SK-N-SH (cell line): ENCODE measurements at regions not wholly inside any gene's neighbourhood (a gene's known extent, or its start where the extent isn't known, plus 50 kb on each side); places are given as distances from the start of the nearest gene placed in this dataset.

Experiments used
- CTCF ChIA-PET: fragments of 300-600, 350-600 bp; formaldehyde crosslinking; extraction: SDS; loops from one replicate; lab custom pipeline; 2021; lab: Yijun Ruan, JAX
- POLR2A ChIA-PET: fragments of 350-600 bp; sonication (Branson Sonifier 250); formaldehyde crosslinking; extraction: SDS; loops from one replicate; lab custom pipeline; 2020; ENCODE audit warnings: antibody characterized with exemption, inconsistent platforms; lab: Yijun Ruan, JAX
- DNase-seq: peaks from one replicate; pipeline ENCODE4 v3.0.0; 2012
- H2AFZ ChIP-seq: fragments of 200-600 bp; sonication (generic); 2 replicates; pipeline ENCODE4 v1.8.1; 2016; ENCODE audit warnings: antibody characterized with exemption, mild to moderate bottlenecking, low read depth
- H3F3A ChIP-seq: fragments of 200-600 bp; sonication (generic); replicated peaks from 2 replicates; pipeline ENCODE3; 2016; ENCODE audit warnings: antibody characterized with exemption, mild to moderate bottlenecking; ENCODE audit not compliant: insufficient read depth
- H3K27ac ChIP-seq, 2 experiments: fragments of 200-500 bp in 1 of 2; fragments of 200-600 bp in 1 of 2; sonication (Bioruptor generic) in 1 of 2; sonication (generic), shearing (Covaris generic) in 1 of 2; 2 replicates each; pipeline versions ENCODE4 v1.5.1 to v1.6.1; 2014 to 2016; ENCODE audit warnings: low read depth in 2 of 2, inconsistent platforms in 1 of 2, low read length in 1 of 2, mild to moderate bottlenecking in 1 of 2, mixed read lengths in 1 of 2
- H3K27me3 ChIP-seq: fragments of 200-600 bp; sonication (generic), shearing (Covaris generic); 2 replicates; pipeline ENCODE4 v1.6.1; 2016; ENCODE audit warnings: mixed run types; ENCODE audit not compliant: insufficient read depth
- H3K36me3 ChIP-seq, 2 experiments: fragments of 200-500 bp in 1 of 2; fragments of 200-600 bp in 1 of 2; sonication (Bioruptor generic) in 1 of 2; sonication (generic) in 1 of 2; replicated peaks in 1 of 2; 2 replicates each; pipeline versions ENCODE3 to v1.5.1; 2014 to 2016; ENCODE audit warnings: low read length in 1 of 2, mild to moderate bottlenecking in 1 of 2; ENCODE audit not compliant: insufficient read depth in 2 of 2, control insufficient read depth in 1 of 2
- H3K4me1 ChIP-seq, 2 experiments: fragments of 200-500 bp in 1 of 2; fragments of 200-600 bp in 1 of 2; sonication (Bioruptor generic) in 1 of 2; sonication (generic), shearing (Covaris generic) in 1 of 2; 2 replicates each; pipeline versions ENCODE4 v1.5.1 to v1.6.1; 2014 to 2016; ENCODE audit warnings: low read depth in 1 of 2, low read length in 1 of 2, mixed run types in 1 of 2; ENCODE audit not compliant: insufficient read depth in 2 of 2, control insufficient read depth in 1 of 2
- H3K4me2 ChIP-seq: fragments of 200-600 bp; sonication (generic), shearing (Covaris generic); 2 replicates; pipeline ENCODE4 v1.6.1; 2017; ENCODE audit warnings: mixed run types
- H3K4me3 ChIP-seq, 2 experiments: fragments of 200-500 bp in 1 of 2; fragments of 200-600 bp in 1 of 2; sonication (Bioruptor generic) in 1 of 2; sonication (generic), shearing (Covaris generic) in 1 of 2; 2 replicates each; pipeline versions ENCODE4 v1.5.1 to v1.8.1; 2014 to 2016; ENCODE audit warnings: low read depth in 2 of 2, inconsistent platforms in 1 of 2, low read length in 1 of 2, mild to moderate bottlenecking in 1 of 2, mixed read lengths in 1 of 2, moderate library complexity in 1 of 2
- H3K79me2 ChIP-seq: fragments of 200-600 bp; sonication (generic); 2 replicates; pipeline ENCODE4 v1.8.1; 2017; ENCODE audit warnings: mild to moderate bottlenecking; ENCODE audit not compliant: insufficient read depth
- H3K9ac ChIP-seq: fragments of 200-600 bp; sonication (generic); 2 replicates; pipeline ENCODE4 v1.6.1; 2017; ENCODE audit warnings: mixed run types
- H3K9me2 ChIP-seq: fragments of 200-600 bp; sonication (generic); 2 replicates; pipeline ENCODE4 v1.6.1; 2017; ENCODE audit warnings: mixed run types
- H3K9me3 ChIP-seq: fragments of 200-600 bp; sonication (generic); 2 replicates; pipeline ENCODE4 v1.6.1; 2017; ENCODE audit warnings: mixed run types, mild to moderate bottlenecking, moderate library complexity
- H4K20me1 ChIP-seq: fragments of 200-600 bp; sonication (generic); 2 replicates; pipeline ENCODE4 v1.6.1; 2017; ENCODE audit warnings: mild to moderate bottlenecking, mixed run types; ENCODE audit not compliant: insufficient read depth
- EZH2phosphoT487 ChIP-seq: fragments of 200-600 bp; sonication (generic); IDR thresholded peaks from 2 replicates; pipeline ENCODE4 v1.6.1; 2017; ENCODE audit warnings: low read depth, mixed run types, mild to moderate bottlenecking, antibody characterized with exemption, moderate library complexity, borderline replicate concordance
- FOXJ3 ChIP-seq: sonication (generic); formaldehyde crosslinking; IDR thresholded peaks from 2 replicates; pipeline ENCODE4 v1.5.1; 2020; ENCODE audit warnings: mild to moderate bottlenecking, missing genetic modification reagents
- FOXM1 ChIP-seq: IDR thresholded peaks from 2 replicates; pipeline ENCODE4 v1.4.0; 2012; ENCODE audit warnings: low read depth, mild to moderate bottlenecking
- GABPA ChIP-seq: IDR thresholded peaks from 2 replicates; pipeline ENCODE4 v1.4.0; 2012; ENCODE audit warnings: low read depth, mild to moderate bottlenecking
- GATA2 ChIP-seq: sonication (generic); formaldehyde crosslinking; IDR thresholded peaks from 2 replicates; pipeline ENCODE4 v1.5.0; 2020; ENCODE audit warnings: mild to moderate bottlenecking, missing genetic modification reagents
- JUND ChIP-seq: IDR thresholded peaks from 2 replicates; pipeline ENCODE4 v1.4.0; 2012
- RFX5 ChIP-seq: IDR thresholded peaks from 2 replicates; pipeline ENCODE4 v1.6.1; 2012; ENCODE audit warnings: mild to moderate bottlenecking, improper control_type of control experiment, low read length
- RXRA ChIP-seq: IDR thresholded peaks from 2 replicates; pipeline ENCODE4 v1.4.0; 2012; ENCODE audit warnings: low read depth, mild to moderate bottlenecking, borderline replicate concordance
- SIN3A ChIP-seq: IDR thresholded peaks from 2 replicates; pipeline ENCODE4 v1.6.1; 2012; ENCODE audit warnings: low read depth, mild to moderate bottlenecking, low read length, moderate library complexity, borderline replicate concordance
- SMC3 ChIP-seq: IDR thresholded peaks from 2 replicates; pipeline ENCODE4 v1.6.1; 2012; ENCODE audit warnings: low read depth, low read length, improper control_type of control experiment
- TAF1 ChIP-seq: IDR thresholded peaks from 2 replicates; pipeline ENCODE4 v1.6.1; 2012; ENCODE audit warnings: low read depth, mild to moderate bottlenecking, low read length, moderate library complexity, borderline replicate concordance
- YY1 ChIP-seq: IDR thresholded peaks from 2 replicates; pipeline ENCODE4 v1.4.0; 2012; ENCODE audit warnings: low read depth, mild to moderate bottlenecking
- WGBS: methylation state at CpG from one replicate; pipeline ENCODE4 v1.1.6; 2017; ENCODE audit warnings: low lambda C conversion rate; 5-methylcytosine and 5-hydroxymethylcytosine counted together
- TF ChIP-seq, protein P1 (sequence below): fragments of 150-350 bp; IDR thresholded peaks from 2 replicates; pipeline ENCODE4 v1.6.1; 2017; ENCODE audit warnings: antibody characterized with exemption, low read length, low read depth, borderline replicate concordance
- TF ChIP-seq, protein P2 (sequence below): IDR thresholded peaks from 2 replicates; pipeline ENCODE4 v1.6.1; 2012; ENCODE audit warnings: mild to moderate bottlenecking, low read depth, low read length, moderate library complexity
- TF ChIP-seq, protein P3 (sequence below): IDR thresholded peaks from 2 replicates; pipeline ENCODE4 v1.4.0; 2012; ENCODE audit warnings: low read depth, borderline replicate concordance
- TF ChIP-seq, protein P4 (sequence below): IDR thresholded peaks from 2 replicates; pipeline ENCODE4 v1.4.0; 2012; ENCODE audit warnings: low read depth, borderline replicate concordance

DNA sequence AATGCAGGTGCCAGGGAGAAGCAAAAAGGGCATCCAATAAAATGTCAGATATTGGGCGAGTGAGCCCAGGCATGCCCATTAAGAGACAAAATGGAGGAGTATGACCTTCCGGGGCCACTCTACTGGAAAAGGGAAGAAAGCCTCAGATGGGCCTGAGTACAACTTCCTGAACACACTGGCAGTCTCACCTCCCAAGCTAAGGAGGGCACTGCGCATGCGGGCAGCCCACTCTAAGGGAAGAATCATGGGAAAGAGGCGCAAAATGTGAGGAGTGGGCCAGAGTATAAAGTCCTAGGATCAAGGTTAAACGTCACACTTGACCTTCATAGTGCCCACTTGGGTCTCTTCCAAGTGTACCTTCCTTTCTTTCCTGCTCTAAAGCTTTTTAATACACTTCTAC lies 63.5 kb downstream of the TIGD2 start:
- Histone ChIP-seq H3K4me3 (no peak overlapping the region), H3K4me2 (no peak overlapping the region), H3K36me3 (no peaks in the 10 kb centered on the region), H3K79me2 (no peaks in the 10 kb centered on the region), H3K27me3 (no peaks in the 10 kb centered on the region), H3K9me2 (no peaks in the 10 kb centered on the region), H3K4me1 (no peaks in the 10 kb centered on the region), H3F3A (no peaks in the 10 kb centered on the region), H4K20me1 (no peaks in the 10 kb centered on the region), H3K27ac (no peak overlapping the region), H3K9me3 (no peaks in the 10 kb centered on the region), H2AFZ (no peak overlapping the region), H3K9ac (no peak overlapping the region)
- TF ChIP-seq FOXJ3 (CRISPR knock-in tag) (no peak), RXRA (no peak), EZH2phosphoT487 (no peak), JUND (no peak), TAF1 (no peak), RFX5 (no peak), FOXM1 (no peak), GATA2 (no peak), GABPA (no peak), YY1 (no peak)
- TF ChIP-seq, protein P1, sequence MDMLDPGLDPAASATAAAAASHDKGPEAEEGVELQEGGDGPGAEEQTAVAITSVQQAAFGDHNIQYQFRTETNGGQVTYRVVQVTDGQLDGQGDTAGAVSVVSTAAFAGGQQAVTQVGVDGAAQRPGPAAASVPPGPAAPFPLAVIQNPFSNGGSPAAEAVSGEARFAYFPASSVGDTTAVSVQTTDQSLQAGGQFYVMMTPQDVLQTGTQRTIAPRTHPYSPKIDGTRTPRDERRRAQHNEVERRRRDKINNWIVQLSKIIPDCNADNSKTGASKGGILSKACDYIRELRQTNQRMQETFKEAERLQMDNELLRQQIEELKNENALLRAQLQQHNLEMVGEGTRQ: no peak
- TF ChIP-seq, protein P2, sequence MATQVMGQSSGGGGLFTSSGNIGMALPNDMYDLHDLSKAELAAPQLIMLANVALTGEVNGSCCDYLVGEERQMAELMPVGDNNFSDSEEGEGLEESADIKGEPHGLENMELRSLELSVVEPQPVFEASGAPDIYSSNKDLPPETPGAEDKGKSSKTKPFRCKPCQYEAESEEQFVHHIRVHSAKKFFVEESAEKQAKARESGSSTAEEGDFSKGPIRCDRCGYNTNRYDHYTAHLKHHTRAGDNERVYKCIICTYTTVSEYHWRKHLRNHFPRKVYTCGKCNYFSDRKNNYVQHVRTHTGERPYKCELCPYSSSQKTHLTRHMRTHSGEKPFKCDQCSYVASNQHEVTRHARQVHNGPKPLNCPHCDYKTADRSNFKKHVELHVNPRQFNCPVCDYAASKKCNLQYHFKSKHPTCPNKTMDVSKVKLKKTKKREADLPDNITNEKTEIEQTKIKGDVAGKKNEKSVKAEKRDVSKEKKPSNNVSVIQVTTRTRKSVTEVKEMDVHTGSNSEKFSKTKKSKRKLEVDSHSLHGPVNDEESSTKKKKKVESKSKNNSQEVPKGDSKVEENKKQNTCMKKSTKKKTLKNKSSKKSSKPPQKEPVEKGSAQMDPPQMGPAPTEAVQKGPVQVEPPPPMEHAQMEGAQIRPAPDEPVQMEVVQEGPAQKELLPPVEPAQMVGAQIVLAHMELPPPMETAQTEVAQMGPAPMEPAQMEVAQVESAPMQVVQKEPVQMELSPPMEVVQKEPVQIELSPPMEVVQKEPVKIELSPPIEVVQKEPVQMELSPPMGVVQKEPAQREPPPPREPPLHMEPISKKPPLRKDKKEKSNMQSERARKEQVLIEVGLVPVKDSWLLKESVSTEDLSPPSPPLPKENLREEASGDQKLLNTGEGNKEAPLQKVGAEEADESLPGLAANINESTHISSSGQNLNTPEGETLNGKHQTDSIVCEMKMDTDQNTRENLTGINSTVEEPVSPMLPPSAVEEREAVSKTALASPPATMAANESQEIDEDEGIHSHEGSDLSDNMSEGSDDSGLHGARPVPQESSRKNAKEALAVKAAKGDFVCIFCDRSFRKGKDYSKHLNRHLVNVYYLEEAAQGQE: no peak
- TF ChIP-seq, protein P3, sequence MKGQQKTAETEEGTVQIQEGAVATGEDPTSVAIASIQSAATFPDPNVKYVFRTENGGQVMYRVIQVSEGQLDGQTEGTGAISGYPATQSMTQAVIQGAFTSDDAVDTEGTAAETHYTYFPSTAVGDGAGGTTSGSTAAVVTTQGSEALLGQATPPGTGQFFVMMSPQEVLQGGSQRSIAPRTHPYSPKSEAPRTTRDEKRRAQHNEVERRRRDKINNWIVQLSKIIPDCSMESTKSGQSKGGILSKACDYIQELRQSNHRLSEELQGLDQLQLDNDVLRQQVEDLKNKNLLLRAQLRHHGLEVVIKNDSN: no peak
- CTCF ChIA-PET: no interaction called here
- POLR2A ChIA-PET: no interaction called here
- DNase-seq: no peak
- 84% methylated on average over 6 of the region's 6 CpGs for WGBS

DNA sequence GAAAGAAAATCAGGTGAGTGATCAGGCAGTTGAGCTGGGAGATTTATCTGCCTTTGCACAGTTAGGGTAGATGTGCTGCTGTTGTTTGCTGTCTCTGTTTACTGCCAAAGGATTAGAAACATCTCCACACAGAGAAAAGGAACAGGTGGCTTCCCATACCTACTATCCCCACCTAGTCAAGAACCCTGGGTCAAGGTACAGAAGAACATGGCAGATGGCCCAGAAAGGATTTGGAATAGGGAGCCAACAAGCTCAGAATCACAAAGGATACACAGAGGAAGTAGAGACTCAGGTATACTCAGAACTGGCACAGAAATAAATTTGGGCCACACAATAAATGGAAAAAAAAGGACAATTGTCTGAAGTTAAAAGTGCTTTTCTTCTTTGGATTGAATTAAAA lies 64.3 kb downstream of the TIGD2 start:
- no peaks in the 10 kb centered on the region for H3K27me3 ChIP-seq
- no peak overlapping the region for H3K4me3 ChIP-seq
- H3F3A ChIP-seq: no peaks in the 10 kb centered on the region
- DNase-seq: no peak
- H3K36me3 ChIP-seq: no peaks in the 10 kb centered on the region
- no peaks in the 10 kb centered on the region for H4K20me1 ChIP-seq
- H3K9ac ChIP-seq: no peak overlapping the region
- no peak overlapping the region for H3K27ac ChIP-seq
- H2AFZ ChIP-seq: no peak overlapping the region
- H3K79me2 ChIP-seq: no peaks in the 10 kb centered on the region
- H3K9me3 ChIP-seq: no peaks in the 10 kb centered on the region
- no peaks in the 10 kb centered on the region for H3K9me2 ChIP-seq
- no peaks in the 10 kb centered on the region for H3K4me1 ChIP-seq
- ChIA-PET CTCF (interaction anchor here (1.3 to 1.4 kb wide), 2 partner anchors 18 to 50 kb away, joined by 4 read pairs; no protein-coding TSS in a partner anchor), POLR2A (no interaction called here)
- H3K4me2 ChIP-seq: no peak overlapping the region
- TF ChIP-seq, protein P2: no peak
- TF ChIP-seq, protein P4, sequence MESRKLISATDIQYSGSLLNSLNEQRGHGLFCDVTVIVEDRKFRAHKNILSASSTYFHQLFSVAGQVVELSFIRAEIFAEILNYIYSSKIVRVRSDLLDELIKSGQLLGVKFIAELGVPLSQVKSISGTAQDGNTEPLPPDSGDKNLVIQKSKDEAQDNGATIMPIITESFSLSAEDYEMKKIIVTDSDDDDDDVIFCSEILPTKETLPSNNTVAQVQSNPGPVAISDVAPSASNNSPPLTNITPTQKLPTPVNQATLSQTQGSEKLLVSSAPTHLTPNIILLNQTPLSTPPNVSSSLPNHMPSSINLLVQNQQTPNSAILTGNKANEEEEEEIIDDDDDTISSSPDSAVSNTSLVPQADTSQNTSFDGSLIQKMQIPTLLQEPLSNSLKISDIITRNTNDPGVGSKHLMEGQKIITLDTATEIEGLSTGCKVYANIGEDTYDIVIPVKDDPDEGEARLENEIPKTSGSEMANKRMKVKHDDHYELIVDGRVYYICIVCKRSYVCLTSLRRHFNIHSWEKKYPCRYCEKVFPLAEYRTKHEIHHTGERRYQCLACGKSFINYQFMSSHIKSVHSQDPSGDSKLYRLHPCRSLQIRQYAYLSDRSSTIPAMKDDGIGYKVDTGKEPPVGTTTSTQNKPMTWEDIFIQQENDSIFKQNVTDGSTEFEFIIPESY: no peak
- TF ChIP-seq EZH2phosphoT487 (no peak), SMC3 (no peak), SIN3A (no peak)
